ENCODE measurements at regions not wholly inside any gene's neighbourhood (a gene's known extent, or its start where the extent isn't known, plus 50 kb on each side); places are given as distances from the start of the nearest gene placed in this dataset.

GRCh38 chr12:14148489-14149270, 167.3 kb upstream of the GRIN2B start:
- no peaks in the 10 kb centered on the region for H3K4me1 Mint-ChIP-seq (ENCODE audit: low read depth, unreplicated experiment)
- TF ChIP-seq CTCF (IDR thresholded peaks at IDR 0.05; ENCODE audit: unreplicated experiment) = no peak
- intact Hi-C loops (cut with micrococcal nuclease; ENCODE audit: unreplicated experiment) = no loop called here
- no peak overlapping the region for H3K27ac Mint-ChIP-seq (ENCODE audit: unreplicated experiment)
- no peak for DNase-seq
- no peak overlapping the region for H3K4me3 Mint-ChIP-seq (ENCODE audit: low read depth, unreplicated experiment)
- no peaks in the 10 kb centered on the region for H3K36me3 Mint-ChIP-seq (ENCODE audit: insufficient read depth, unreplicated experiment)
- H3K9me3 Mint-ChIP-seq (ENCODE audit: low read depth, unreplicated experiment) = peaks cover 4% of the 10 kb centered on the region
- peaks cover 68% of the 10 kb centered on the region for H3K27me3 Mint-ChIP-seq (ENCODE audit: unreplicated experiment)
- CTCF ChIA-PET = interaction anchor here (0.6 kb wide), 1 partner anchor 716 kb away, joined by 6 read pairs; no protein-coding TSS in a partner anchor
- no TSS peak for BruUV-seq (replicated peaks)

- no peaks in the 10 kb centered on the region for H3K36me3 Mint-ChIP-seq (ENCODE audit: insufficient read depth, unreplicated experiment)
- intact Hi-C loops (cut with micrococcal nuclease; ENCODE audit: unreplicated experiment) = no loop called here
- H3K27me3 Mint-ChIP-seq (ENCODE audit: unreplicated experiment) = peaks cover 65% of the 10 kb centered on the region
- DNase-seq = no peak
- no TSS peak for BruUV-seq (replicated peaks)
- no peak overlapping the region for H3K4me3 Mint-ChIP-seq (ENCODE audit: low read depth, unreplicated experiment)
- CTCF ChIA-PET = no interaction called here
- no peaks in the 10 kb centered on the region for H3K9me3 Mint-ChIP-seq (ENCODE audit: low read depth, unreplicated experiment)
- no peaks in the 10 kb centered on the region for H3K4me1 Mint-ChIP-seq (ENCODE audit: low read depth, unreplicated experiment)
- no peak overlapping the region for H3K27ac Mint-ChIP-seq (ENCODE audit: unreplicated experiment)
- TF ChIP-seq CTCF (IDR thresholded peaks at IDR 0.05; ENCODE audit: unreplicated experiment) = no peak
Observed at GRCh38 chr12:14153803-14154202, 172.4 kb upstream of the GRIN2B start.

- BruUV-seq (replicated peaks) = no TSS peak
- CTCF ChIA-PET = no interaction called here
- H3K36me3 Mint-ChIP-seq (ENCODE audit: insufficient read depth, unreplicated experiment) = no peaks in the 10 kb centered on the region
- DNase-seq = no peak
- no peak for TF ChIP-seq CTCF (IDR thresholded peaks at IDR 0.05; ENCODE audit: unreplicated experiment)
- H3K27ac Mint-ChIP-seq (ENCODE audit: unreplicated experiment) = no peak overlapping the region
- intact Hi-C loops (cut with micrococcal nuclease; ENCODE audit: unreplicated experiment) = no loop called here
- H3K4me1 Mint-ChIP-seq (ENCODE audit: low read depth, unreplicated experiment) = no peaks in the 10 kb centered on the region
- H3K9me3 Mint-ChIP-seq (ENCODE audit: low read depth, unreplicated experiment) = no peaks in the 10 kb centered on the region
- H3K27me3 Mint-ChIP-seq (ENCODE audit: unreplicated experiment) = peaks cover 45% of the 10 kb centered on the region
- H3K4me3 Mint-ChIP-seq (ENCODE audit: low read depth, unreplicated experiment) = no peak overlapping the region
Observed at GRCh38 chr12:14156606-14157005, 175.2 kb upstream of the GRIN2B start.

- no peaks in the 10 kb centered on the region for H3K4me1 Mint-ChIP-seq (ENCODE audit: low read depth, unreplicated experiment)
- no peak for DNase-seq
- no peak for TF ChIP-seq CTCF (IDR thresholded peaks at IDR 0.05; ENCODE audit: unreplicated experiment)
- H3K36me3 Mint-ChIP-seq (ENCODE audit: insufficient read depth, unreplicated experiment) = no peaks in the 10 kb centered on the region
- H3K27me3 Mint-ChIP-seq (ENCODE audit: unreplicated experiment) = peaks cover 38% of the 10 kb centered on the region
- no peak overlapping the region for H3K27ac Mint-ChIP-seq (ENCODE audit: unreplicated experiment)
- intact Hi-C loops (cut with micrococcal nuclease; ENCODE audit: unreplicated experiment) = no loop called here
- BruUV-seq (replicated peaks) = no TSS peak
- H3K9me3 Mint-ChIP-seq (ENCODE audit: low read depth, unreplicated experiment) = no peaks in the 10 kb centered on the region
- CTCF ChIA-PET = no interaction called here
- H3K4me3 Mint-ChIP-seq (ENCODE audit: low read depth, unreplicated experiment) = no peak overlapping the region
Observed at GRCh38 chr12:14157088-14157747, 175.8 kb upstream of the GRIN2B start.

Measured in Calu3 (cell line).